HCEC 1CT (cell line): ENCODE measurements at regions not wholly inside any gene's neighbourhood (a gene's known extent, or its start where the extent isn't known, plus 50 kb on each side); places are given as distances from the start of the nearest gene placed in this dataset.
"Not testable (repeated sequence)": the region's sequence is repeated elsewhere in the genome, so short reads cannot be mapped to it uniquely, and the experiment has no call there.

ENCODE experiments used
- DNase-seq: peaks from one replicate; pipeline ENCODE4 v3.0.0-alpha.2; 2017

- DNase-seq, result no peak
These were observed 535.4 kb downstream of the PRKD1 start for GRCh38 chr14:29392287-29392686.

- DNase-seq, result no peak
These were observed 524.6 kb downstream of the PRKD1 start for GRCh38 chr14:29403091-29403490.

GRCh38 chr14:29410581-29410980 lies 517.1 kb downstream of the PRKD1 start:
- no peak for DNase-seq

- not testable (repeated sequence) for DNase-seq
These were observed 512.7 kb downstream of the PRKD1 start for GRCh38 chr14:29414931-29415330.

- DNase-seq, result no peak
These were observed 507.9 kb downstream of the PRKD1 start for GRCh38 chr14:29419736-29420135.

GRCh38 chr14:29421156-29421728 lies 506.4 kb downstream of the PRKD1 start:
- no peak for DNase-seq

GRCh38 chr14:29425705-29426482 lies 501.8 kb downstream of the PRKD1 start:
- no peak for DNase-seq

- DNase-seq, result peak; percentile 81
These were observed 485.0 kb downstream of the PRKD1 start for GRCh38 chr14:29442696-29443095.

GRCh38 chr14:29444216-29444615 lies 483.4 kb downstream of the PRKD1 start:
- no peak for DNase-seq

GRCh38 chr14:29444805-29445204 lies 482.8 kb downstream of the PRKD1 start:
- DNase-seq, result no peak

GRCh38 chr14:29446971-29447370 lies 480.7 kb downstream of the PRKD1 start:
- no peak for DNase-seq

- DNase-seq, result no peak
These were observed 475.7 kb downstream of the PRKD1 start for GRCh38 chr14:29451941-29452340.

- no peak for DNase-seq
These were observed 474.6 kb downstream of the PRKD1 start for GRCh38 chr14:29453045-29453444.

- DNase-seq, result no peak
These were observed 473.5 kb downstream of the PRKD1 start for GRCh38 chr14:29454026-29454693.

- no peak for DNase-seq
These were observed 469.1 kb downstream of the PRKD1 start for GRCh38 chr14:29458547-29458946.

- DNase-seq, result no peak
These were observed 468.1 kb downstream of the PRKD1 start for GRCh38 chr14:29459531-29459930.

GRCh38 chr14:29459969-29460560 lies 467.6 kb downstream of the PRKD1 start:
- DNase-seq, result no peak

- no peak for DNase-seq
These were observed 466.5 kb downstream of the PRKD1 start for GRCh38 chr14:29461101-29461500.

GRCh38 chr14:29461506-29461905 lies 466.1 kb downstream of the PRKD1 start:
- DNase-seq, result no peak

GRCh38 chr14:29462321-29462720 lies 465.3 kb downstream of the PRKD1 start:
- no peak for DNase-seq

GRCh38 chr14:29462772-29463171 lies 464.9 kb downstream of the PRKD1 start:
- no peak for DNase-seq

GRCh38 chr14:29463727-29464395 lies 463.8 kb downstream of the PRKD1 start:
- peak; percentile 36 for DNase-seq

- peak; percentile 17 for DNase-seq
These were observed 462.6 kb downstream of the PRKD1 start for GRCh38 chr14:29465095-29465494.
